Neutrophil (primary cell): ENCODE measurements at regions not wholly inside any gene's neighbourhood (a gene's known extent, or its start where the extent isn't known, plus 50 kb on each side); places are given as distances from the start of the nearest gene placed in this dataset.
A peak's percentile ranks its signal among the peaks of the same experiment; 100 is the strongest.

Experiments used
- H3K27ac ChIP-seq: fragments of 200-600 bp; sonication (generic); 2 replicates; pipeline ENCODE4 v1.5.1; 2016; ENCODE audit warnings: mild to moderate bottlenecking, moderate library complexity
- H3K27me3 ChIP-seq: fragments of 200-600 bp; sonication (generic); 2 replicates; pipeline ENCODE4 v1.6.0; 2016; ENCODE audit warnings: mild to moderate bottlenecking
- H3K36me3 ChIP-seq: fragments of 200-600 bp; sonication (generic); 2 replicates; pipeline ENCODE4 v1.5.1; 2017
- H3K4me1 ChIP-seq, 2 experiments: fragments of 200-600 bp in 1 of 2; sonication (generic) in 1 of 2; 1 replicate in 1 of 2; 2 replicates in 1 of 2; pipeline versions ENCODE4 v1.5.1 to v1.6.1; 2013 to 2016; ENCODE audit warnings: low read depth in 1 of 2, low read length in 1 of 2, mild to moderate bottlenecking in 1 of 2, moderate library complexity in 1 of 2; ENCODE audit not compliant: control insufficient read depth in 1 of 2, insufficient read depth in 1 of 2
- H3K4me3 ChIP-seq, 2 experiments: fragments of 200-600 bp in 1 of 2; sonication (generic) in 1 of 2; 1 replicate in 1 of 2; 2 replicates in 1 of 2; pipeline ENCODE4 v1.5.1; 2013 to 2016; ENCODE audit warnings: low read depth in 1 of 2, low read length in 1 of 2, mild to moderate bottlenecking in 1 of 2, moderate library complexity in 1 of 2
- H3K9me3 ChIP-seq: fragments of 200-600 bp; sonication (generic); 2 replicates; pipeline ENCODE4 v1.5.1; 2016
- TF ChIP-seq, protein P1 (sequence below): fragments of 200-600 bp; sonication (generic); IDR thresholded peaks from 2 replicates; pipeline ENCODE4 v1.5.1; 2016; ENCODE audit warnings: antibody characterized with exemption

GRCh38 chr15:87758794-87759418 is 497.6 kb downstream of the NTRK3 start:
- peak overlapping the region; percentile 79 for H3K27ac ChIP-seq
- H3K36me3 ChIP-seq, result no peaks in the 10 kb centered on the region
- H3K4me3 ChIP-seq, result no peak overlapping the region
- peaks cover 63 to 78% of the 10 kb centered on the region in 2 experiments for H3K4me1 ChIP-seq
- TF ChIP-seq, protein P1, sequence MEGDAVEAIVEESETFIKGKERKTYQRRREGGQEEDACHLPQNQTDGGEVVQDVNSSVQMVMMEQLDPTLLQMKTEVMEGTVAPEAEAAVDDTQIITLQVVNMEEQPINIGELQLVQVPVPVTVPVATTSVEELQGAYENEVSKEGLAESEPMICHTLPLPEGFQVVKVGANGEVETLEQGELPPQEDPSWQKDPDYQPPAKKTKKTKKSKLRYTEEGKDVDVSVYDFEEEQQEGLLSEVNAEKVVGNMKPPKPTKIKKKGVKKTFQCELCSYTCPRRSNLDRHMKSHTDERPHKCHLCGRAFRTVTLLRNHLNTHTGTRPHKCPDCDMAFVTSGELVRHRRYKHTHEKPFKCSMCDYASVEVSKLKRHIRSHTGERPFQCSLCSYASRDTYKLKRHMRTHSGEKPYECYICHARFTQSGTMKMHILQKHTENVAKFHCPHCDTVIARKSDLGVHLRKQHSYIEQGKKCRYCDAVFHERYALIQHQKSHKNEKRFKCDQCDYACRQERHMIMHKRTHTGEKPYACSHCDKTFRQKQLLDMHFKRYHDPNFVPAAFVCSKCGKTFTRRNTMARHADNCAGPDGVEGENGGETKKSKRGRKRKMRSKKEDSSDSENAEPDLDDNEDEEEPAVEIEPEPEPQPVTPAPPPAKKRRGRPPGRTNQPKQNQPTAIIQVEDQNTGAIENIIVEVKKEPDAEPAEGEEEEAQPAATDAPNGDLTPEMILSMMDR, result no peak
- H3K27me3 ChIP-seq, result no peaks in the 10 kb centered on the region
- no peaks in the 10 kb centered on the region for H3K9me3 ChIP-seq

DNA sequence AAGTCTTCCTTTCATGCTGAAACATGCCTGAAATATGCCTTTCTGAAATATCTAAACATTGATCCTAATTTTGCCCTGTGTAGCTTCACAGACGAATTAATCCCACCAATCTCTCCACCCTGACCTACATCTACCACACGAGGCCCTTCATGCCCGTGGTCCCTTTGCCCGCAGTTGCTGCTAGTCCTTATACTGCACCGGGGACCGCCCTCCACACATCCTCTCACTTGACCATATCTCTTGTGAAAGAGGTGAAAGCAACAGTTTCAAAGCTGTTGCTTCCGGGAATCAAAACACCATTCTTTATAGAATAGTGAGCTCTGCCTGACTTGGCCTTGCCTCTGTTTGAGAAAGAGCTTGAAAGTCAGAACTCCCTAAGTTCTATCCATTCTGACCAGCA is 499.5 kb downstream of the NTRK3 start:
- Histone ChIP-seq H3K27me3 (no peaks in the 10 kb centered on the region), H3K36me3 (no peaks in the 10 kb centered on the region), H3K4me1 (peaks cover 51 to 67% of the 10 kb centered on the region in 2 experiments), H3K4me3 (no peak overlapping the region), H3K27ac (peak overlapping the region; percentile 79), H3K9me3 (no peaks in the 10 kb centered on the region)
- TF ChIP-seq, protein P1, result no peak

DNA sequence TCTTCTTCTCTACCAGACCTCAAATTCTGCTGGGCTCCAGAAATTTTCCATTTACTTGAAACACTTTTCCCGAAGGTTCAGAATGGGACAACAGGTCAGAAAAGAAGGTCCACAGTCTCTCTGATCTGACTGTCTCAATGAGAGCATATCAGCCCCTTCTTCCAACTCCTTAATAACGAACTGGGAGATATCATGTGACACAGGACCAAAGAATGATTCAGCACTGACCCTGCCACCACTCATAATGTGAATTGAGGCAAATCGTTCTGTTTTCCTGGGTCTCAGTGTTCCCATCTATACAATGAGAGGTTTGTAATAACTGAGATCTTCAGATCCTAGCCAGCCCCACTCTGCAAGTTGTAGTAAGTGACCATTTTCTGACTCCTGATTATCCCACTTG is 500.5 kb downstream of the NTRK3 start:
- no peak overlapping the region for H3K27ac ChIP-seq
- TF ChIP-seq, protein P1, result no peak
- H3K9me3 ChIP-seq, result no peaks in the 10 kb centered on the region
- peaks cover 41 to 57% of the 10 kb centered on the region in 2 experiments for H3K4me1 ChIP-seq
- no peak overlapping the region for H3K4me3 ChIP-seq
- no peaks in the 10 kb centered on the region for H3K36me3 ChIP-seq
- H3K27me3 ChIP-seq, result no peaks in the 10 kb centered on the region

- Histone ChIP-seq H3K36me3 (no peaks in the 10 kb centered on the region), H3K4me1 (peaks cover 34 to 49% of the 10 kb centered on the region in 2 experiments), H3K27me3 (no peaks in the 10 kb centered on the region), H3K4me3 (no peak overlapping the region), H3K9me3 (no peaks in the 10 kb centered on the region), H3K27ac (no peak overlapping the region)
- TF ChIP-seq, protein P1, result no peak
Observed at GRCh38 chr15:87755226-87755625, 501.3 kb downstream of the NTRK3 start.

GRCh38 chr15:87753539-87753938 is 503.0 kb downstream of the NTRK3 start:
- TF ChIP-seq, protein P1, result no peak
- Histone ChIP-seq H3K4me1 (peaks cover 22 to 32% of the 10 kb centered on the region in 2 experiments), H3K9me3 (no peaks in the 10 kb centered on the region), H3K4me3 (no peak overlapping the region), H3K27me3 (no peaks in the 10 kb centered on the region), H3K27ac (no peak overlapping the region), H3K36me3 (no peaks in the 10 kb centered on the region)
